ENCODE measurements at regions not wholly inside any gene's neighbourhood (a gene's known extent, or its start where the extent isn't known, plus 50 kb on each side); places are given as distances from the start of the nearest gene placed in this dataset.
"Not testable (repeated sequence)": the region's sequence is repeated elsewhere in the genome, so short reads cannot be mapped to it uniquely, and the experiment has no call there.

DNA sequence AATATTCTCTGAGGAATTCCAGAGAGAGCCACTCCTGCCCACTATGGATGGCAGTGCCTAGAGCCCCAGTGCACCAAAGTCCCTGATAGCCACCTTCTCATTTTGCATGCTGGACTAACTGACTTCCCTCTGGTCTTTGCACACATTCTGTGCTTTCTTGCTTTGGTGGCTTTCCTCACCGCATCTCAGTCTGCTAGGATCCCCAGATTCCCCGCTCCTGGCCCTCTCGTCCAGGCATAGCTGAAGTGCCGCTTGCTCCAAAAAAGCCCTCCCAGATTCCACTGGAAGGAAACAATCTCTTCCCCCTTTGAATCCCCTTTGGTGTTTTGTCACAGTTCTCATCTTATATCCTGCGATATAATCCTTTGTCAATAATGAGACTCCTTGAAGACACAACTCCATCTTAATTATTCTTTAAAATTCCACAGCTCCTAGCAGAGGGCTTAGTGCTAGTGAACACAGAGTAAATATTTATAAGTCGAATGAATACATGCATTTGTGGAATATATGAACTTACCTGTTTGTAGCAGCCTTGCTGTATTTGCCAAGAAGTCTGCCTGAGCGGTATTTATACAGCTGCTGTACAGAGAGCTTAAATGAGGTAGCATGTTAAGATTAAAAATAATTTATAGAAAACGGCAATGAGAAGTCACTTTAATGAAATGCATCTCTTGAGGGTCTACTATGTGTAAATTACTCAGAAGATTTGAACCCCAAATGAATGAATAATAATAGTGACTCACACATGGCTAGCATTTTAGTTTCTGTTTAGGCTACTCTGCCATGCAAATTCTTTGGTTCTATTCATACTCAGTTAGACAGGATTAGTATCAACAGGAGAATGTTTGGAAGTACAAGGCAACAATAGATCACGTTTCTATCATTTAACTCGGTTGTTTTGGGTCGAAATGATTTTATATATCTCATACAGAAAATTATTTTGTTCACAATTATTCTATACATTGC lies 421.9 kb upstream of the TENM3 start:
- peak; percentile 8 for DNase-seq (ENCODE audit: low read depth)

DNA sequence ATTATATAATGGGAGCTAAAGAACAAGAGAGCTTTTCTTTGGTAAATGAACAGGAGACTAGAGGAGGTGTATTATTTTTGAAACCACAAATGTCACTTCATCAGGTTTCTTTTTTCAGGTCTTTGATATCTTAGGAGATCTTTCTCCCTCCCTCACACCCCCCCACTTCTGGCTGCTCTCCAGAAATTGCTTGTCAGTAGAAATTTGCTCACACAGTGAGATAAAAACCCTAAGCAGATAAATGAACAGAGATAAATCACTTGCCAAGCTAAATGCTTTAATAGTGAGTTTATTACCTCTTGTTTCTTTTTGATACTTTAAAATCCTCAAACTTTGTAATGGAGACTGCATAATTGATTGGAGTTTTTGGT lies 421.2 kb upstream of the TENM3 start:
- DNase-seq (ENCODE audit: low read depth), result no peak

DNA sequence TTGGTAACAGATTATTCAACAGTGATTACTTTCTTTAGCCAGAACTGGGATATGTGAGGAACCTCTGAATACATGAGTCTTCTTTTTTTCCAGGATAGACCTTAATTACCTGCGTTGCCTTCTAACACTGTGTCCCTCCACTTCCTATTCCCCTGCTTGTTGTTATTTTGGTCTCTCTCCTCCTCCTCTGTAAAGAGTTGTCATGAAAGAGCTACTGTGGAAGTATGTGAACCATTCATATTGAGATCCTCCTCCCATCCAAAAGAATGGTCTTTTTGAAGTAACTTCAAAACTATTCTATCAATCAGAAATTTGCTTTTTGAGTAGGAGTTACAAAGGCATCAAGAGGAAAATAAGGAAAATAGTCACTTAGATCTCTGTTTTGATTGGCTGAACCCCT lies 420.0 kb upstream of the TENM3 start:
- no peak for DNase-seq (ENCODE audit: low read depth)

DNA sequence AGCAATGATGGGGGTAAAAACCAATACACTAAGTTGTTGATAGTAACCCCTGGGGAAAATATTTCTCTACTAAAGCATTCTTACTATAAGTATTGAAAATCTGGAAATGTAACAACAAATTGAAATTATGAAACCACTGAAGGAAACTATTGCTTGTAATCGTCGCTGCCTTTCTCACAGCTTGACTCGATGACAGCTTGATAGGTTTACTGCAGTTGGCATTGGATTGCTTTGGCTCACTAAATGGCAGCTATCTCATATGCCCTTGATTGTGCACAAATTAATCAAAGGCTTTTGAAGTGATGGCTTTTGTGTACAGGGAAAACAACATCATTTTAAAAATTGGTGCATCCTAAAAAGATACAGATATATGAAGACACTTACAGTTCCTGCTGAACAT lies 419.6 kb upstream of the TENM3 start:
- DNase-seq (ENCODE audit: low read depth), result no peak

DNA sequence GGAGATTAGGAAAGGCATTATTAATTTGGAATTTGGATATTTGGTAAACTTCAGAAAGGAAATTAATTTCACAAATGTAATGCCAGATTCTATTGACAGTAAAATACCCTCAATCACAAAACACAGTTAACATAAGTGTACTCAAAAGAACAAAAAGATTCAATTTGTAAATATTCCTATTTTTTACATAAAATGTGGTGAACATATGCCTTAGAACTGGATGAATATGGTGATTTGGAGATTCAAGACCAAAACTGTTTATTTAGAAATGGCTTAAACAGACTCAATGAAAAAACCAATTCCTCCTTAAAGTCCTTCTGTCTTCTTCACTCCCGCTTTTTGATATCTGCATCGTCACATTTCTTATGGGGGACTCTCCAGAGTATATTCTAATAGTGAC lies 417.6 kb upstream of the TENM3 start:
- DNase-seq (ENCODE audit: low read depth), result no peak

DNA sequence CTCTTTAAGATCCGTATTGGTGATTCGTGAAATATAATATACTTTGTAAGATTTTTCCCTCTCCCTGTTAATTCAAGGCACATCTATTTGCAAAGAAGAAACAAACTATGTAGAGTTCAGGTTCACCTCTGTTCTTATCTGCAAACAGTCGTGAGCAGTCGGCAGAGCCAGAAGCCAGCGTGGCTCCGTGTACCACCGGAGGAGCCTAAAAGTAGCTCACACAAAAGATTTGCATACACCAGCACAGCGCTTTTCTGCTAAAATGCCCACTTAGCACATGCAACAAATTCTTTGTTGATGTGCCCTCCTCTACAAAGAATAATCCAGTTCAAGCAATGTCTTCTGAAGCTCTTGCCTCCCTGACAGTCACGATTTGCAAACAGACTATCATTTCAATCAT lies 416.0 kb upstream of the TENM3 start:
- no peak for DNase-seq (ENCODE audit: low read depth)

DNA sequence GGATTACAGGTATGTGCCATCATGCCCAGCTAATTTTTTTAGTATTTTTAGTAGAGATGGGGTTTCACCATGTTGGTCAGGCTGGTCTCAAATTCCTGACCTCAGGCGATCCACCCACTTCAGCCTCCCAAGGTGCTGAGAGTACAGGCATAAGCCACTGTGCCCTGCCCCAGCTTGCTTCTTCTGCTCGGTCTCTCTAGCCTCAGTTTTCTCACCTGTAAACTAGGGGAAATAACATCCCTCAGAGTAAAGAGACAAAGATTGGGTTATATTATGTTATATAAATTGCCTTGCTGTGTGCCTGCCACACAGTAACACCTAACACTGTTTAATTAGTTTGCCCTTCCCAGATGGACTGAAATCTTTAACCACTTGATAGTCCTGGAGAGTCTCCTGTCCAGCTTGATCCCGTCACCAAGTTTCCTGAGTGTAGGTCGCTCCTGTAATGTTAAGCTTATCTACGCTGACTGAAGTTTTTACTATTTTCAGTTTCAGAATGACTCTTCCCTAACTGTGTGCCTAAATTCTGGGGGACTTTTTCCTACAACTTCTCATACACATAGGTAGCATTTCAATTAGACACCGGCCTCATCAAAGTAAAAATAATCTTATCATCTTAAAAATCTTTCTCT lies 412.7 kb upstream of the TENM3 start:
- no peak for DNase-seq (ENCODE audit: low read depth)

DNA sequence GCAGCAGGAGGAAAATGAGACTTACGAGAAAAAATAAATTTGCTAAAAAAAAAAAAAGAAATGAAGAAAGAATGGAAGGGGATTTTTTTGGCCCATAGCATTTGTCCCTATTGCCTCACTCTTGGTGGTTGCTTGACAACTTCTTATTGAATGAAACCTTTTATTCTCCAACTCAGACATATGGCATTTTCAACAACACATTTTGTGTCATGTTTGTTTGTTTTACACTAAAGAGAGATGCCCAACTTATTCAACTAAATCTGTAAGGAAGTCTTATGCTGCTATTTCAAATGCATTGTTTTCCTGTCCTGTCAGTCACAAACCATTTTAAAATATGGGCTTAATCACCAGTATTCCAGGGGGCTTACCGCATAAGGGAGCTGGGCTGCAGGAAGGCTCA lies 409.1 kb upstream of the TENM3 start:
- DNase-seq (ENCODE audit: low read depth), result no peak

DNA sequence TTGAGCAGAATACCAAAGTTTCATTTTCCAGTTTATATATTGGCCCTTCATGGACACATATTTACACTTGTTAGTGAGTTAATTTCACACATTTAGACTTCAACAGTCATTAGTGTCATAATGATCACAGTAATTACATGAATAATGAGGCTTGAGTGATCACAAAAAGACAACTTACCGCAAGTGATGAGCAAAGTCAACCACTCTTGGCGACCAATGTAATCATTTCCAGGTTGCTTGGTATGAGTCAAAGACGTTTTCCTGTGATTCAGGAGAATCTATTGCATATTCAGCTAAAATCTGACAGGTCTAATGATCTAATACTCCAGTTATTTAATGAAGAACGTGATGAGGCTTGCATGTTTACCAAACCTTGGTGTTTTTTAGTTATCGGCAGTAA lies 407.9 kb upstream of the TENM3 start:
- DNase-seq (ENCODE audit: low read depth), result no peak

DNA sequence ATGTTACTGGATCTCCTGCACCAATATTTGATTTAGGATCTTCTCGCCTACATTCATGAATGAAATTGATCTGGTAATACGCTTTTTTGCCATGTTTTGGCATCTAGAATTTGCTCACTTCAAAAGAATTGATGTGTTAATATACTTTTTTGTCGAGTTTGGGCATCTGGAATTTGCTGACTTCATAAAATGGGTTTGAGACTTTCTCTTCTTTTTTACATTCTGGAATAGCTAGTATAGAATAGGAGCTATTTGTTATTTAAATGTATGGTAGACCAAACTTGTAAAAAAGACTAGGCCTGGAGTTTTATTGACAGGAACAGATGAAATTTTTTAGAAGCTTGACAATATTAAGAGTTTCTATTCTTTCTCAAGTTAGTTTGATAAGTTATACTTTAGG lies 404.9 kb upstream of the TENM3 start:
- DNase-seq (ENCODE audit: low read depth), result no peak

DNA sequence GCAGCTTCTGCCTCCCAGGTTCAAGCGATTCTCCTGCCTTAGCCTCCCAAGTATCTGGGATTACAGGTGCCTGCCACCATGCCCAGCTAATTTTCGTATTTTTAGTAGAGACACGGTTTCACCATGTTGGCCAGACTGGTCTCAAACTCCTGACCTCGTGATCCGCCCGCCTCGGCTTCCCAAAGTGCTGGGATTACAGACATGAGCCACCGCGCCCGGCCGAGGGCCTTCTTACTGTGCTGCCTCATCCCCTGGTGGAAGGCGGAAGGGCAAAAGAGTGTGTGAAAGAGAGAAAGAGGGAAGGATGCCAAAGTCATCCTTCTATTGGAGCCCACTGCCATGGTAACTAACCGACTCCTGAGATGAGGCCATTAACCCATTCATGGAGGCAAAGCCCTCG lies 399.4 kb upstream of the TENM3 start:
- not testable (repeated sequence) for DNase-seq (ENCODE audit: low read depth)

DNA sequence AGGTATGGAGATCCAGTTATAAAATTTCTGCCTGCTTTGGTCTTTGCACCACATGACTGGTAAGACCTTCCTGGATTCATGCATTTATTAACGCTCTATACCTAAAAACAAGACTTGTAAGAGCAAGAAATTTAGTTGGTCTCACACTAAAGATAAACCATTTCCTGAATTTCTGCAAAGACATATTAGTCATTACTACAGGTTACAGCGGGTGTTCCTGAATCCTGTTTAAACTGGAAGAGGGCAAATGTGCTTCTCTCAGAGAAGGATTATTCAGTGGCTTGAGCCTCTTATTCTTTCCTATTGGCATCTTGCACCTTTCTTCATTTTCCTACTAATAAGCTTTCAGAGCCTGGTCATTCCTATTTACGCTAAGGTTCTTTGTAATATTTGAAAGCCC lies 397.6 kb upstream of the TENM3 start:
- no peak for DNase-seq (ENCODE audit: low read depth)

DNA sequence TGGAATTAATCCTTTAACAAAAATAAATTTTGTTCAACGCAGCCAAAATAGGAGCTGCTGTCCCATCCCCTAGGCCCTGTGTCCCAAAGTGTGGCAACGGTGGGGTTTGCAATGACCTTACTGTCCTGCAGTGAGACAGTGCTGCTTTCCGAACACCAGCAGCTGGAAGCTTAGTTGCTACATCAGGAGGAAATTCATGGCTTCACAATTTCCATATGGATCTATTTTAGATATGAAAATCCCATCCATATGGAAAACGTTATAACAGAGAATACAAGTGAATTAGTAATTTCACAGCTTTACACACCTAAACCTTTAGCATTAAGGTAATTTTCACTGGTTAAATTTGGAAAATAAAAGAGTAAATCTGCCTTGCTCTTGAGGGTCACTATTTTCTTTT lies 396.3 kb upstream of the TENM3 start:
- no peak for DNase-seq (ENCODE audit: low read depth)

DNA sequence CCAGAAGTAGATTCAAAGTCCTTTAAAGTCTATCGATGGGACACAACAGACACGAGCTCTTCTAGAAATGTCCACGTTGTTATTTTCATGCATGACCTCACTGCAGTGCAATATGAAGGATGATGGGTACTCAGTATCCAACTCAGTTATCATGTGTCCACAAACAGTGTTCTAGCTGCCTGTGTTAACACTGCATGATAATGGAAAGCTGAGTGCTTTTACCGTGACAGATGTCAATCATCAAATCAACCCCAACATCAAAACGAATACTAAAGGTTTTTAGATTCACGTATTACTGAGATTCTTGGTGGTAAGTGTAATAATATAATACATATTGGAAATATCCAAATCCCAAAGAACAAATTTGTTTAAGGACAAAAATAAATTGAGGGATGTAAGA lies 394.8 kb upstream of the TENM3 start:
- DNase-seq (ENCODE audit: low read depth), result no peak

DNA sequence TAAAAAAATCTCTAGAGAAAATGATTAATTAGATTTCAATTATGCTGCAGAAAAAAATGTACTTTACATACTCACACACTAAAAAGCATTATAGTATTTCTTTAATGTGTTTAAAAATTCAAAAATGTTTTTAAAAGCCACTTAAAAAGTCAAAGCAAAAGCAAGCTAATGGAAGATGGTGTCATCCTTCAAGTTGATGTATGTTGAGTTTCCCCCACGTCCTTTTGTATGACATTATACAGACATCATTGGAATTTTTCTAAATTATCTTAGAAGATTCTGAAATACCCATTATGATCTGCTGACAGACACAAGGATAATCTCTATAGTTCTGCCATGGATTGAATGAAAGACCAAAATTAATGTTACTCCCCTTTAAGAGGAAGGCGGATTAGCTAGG lies 393.7 kb upstream of the TENM3 start:
- no peak for DNase-seq (ENCODE audit: low read depth)

DNA sequence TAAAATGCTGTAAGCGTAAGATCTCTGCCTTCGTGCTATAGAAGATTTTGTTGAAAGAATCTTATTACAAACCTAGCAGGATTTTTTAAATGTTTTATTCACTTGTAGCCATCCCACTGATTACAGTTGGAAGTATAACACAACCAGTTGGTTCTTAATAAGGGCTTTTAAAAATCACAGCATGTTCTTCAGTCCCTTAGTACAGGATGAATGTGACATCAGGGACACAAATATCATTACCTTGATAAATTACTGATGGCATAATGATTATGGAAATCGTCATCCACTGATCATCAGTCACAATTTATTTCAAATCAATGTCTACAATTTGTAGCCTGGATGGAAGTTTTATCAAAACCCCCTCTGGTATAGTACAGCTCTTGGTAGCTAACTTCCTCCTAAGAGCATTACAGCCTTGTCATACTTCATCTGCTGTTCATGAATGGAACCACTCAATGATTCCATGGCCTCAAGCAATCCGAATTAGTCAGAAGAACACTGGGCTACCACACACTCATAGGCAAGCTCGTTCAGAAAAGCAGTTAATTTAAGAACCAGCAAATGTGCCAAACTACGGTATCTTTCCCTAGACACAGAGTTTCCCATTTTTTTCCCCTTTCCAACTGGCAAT lies 389.2 kb upstream of the TENM3 start:
- DNase-seq (ENCODE audit: low read depth), result no peak

DNA sequence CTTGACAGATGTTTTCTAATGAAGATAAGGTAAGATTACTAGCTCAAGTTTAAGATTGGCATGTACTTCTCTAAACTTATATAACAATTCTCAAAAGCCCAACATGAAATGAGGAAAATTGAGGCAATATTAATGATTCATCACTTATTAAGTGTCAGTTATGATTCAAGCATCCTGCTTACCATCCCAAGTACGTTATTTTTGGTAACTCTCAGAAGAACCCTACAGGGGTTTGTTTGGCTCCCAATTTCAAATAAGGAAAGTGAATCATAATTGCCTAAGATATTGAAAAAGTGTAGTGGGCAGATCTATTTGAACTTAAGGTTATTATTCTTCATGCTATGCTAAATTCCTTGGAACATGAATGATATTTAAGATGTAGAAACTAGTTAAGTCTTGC lies 387.9 kb upstream of the TENM3 start:
- DNase-seq (ENCODE audit: low read depth), result no peak

DNA sequence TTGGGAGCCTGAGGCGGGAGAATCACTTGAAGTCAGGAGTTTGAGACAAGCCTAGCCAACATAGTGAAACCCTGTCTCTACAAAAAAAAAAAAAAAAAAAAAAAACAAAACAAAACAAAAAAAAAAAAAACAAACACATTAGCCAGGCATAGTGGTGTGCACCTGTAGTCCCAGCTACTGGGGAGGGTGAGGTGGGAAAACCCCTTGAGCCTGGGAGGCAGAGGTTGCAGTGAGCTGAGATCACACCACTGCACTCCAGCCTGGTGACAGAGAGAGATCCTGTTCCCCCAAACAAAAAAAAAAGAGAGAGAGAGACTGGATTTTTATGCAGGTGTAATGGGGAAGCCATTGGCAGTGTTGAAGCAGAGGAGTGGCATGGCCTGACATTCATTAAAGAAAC lies 385.7 kb upstream of the TENM3 start:
- DNase-seq (ENCODE audit: low read depth), result not testable (repeated sequence)

DNA sequence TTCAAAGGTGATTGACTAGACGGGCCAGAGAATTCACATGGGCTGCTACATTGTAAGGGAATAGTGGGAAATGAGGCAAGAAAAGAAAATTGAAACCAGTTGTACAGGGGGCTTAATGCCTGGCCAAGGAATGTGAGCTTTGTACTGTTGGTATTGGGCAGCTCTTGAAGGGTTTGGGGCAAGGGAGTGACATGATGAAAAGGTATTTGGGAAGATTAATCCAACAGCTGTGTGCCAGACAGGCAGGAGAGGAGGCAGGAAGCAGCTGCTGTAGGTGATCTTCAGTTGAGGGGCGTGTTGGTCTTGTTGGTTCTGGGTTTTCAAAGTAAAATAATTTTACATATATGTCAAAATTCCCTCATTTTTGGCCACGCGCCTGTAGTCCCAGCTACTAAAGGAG lies 384.5 kb upstream of the TENM3 start:
- no peak for DNase-seq (ENCODE audit: low read depth)

DNA sequence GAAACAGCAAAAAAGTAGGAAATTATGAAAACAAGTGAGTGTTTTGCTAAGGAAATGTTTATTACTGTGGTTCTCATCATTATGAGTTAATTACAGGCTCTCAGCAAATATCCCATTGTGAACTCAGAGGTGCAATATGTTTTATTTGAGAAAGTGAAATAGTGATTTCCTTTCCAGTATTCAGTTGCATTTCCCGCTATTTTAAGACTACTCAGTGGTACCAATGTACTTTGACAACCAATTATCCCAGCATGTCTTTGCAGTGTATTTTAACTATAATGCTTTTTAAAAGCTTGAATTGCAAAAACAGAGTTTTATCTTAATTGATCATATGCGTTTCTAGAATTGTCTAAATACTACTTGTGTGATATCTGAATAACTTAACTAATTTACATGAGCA lies 383.8 kb upstream of the TENM3 start:
- DNase-seq (ENCODE audit: low read depth), result no peak

DNA sequence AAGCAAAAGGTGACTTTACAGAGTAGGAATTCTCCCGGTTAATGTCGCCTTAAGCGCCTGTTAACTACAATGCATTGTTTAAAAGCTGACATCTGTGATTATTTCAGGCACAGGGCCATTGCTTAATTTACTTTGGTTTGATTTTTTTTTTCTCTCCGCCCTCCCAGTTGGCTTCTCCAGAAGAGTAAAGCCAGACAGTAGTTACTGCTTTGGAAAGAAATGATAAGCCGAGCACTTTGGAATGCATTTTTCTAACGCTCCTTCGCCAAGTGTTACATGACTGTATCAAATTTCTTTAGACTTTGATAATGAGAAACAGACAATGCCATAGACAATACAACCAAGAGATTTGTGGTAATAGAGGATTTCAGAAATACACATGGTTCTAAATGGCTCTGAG lies 383.0 kb upstream of the TENM3 start:
- no peak for DNase-seq (ENCODE audit: low read depth)

DNA sequence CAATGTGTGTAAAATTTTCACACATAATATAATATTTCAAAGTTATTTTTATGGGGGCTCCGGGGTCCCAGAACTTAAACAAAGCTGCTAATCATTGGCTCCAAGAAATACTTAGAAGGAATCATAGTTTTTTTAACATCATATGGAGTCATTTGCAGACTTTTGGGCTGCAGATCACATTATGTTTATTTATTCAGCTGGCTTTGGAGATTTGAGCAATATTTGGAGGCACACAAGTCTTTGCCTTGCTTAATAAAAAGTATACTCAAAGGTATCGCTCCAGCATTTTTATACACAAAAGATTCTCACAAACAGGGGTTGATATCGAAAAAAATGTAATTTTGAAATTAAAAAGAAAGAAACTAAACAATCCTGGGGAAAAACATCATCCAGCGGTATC lies 382.5 kb upstream of the TENM3 start:
- no peak for DNase-seq (ENCODE audit: low read depth)

DNA sequence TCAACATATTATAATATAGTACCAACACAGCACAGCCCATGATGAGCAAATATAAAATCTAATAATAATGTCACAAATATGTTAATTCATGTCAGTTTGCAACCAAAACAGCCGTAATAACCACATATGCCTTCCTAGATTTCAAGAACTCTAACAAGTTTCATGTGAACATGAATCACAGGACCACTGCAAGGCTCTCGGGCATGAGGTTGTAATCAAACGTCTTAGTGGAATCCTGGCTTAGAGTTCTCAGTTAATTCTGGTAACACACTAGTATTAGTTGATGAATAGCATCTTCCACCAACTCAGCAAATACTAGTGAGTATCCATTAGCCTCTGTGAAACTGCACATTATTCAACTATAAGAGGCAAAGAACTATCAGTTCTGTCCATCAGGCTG lies 379.3 kb upstream of the TENM3 start:
- no peak for DNase-seq (ENCODE audit: low read depth)

All from stromal cell of bone marrow (primary cell).